M059J (cell line): ENCODE measurements at regions not wholly inside any gene's neighbourhood (a gene's known extent, or its start where the extent isn't known, plus 50 kb on each side); places are given as distances from the start of the nearest gene placed in this dataset.
"Not testable (repeated sequence)": the region's sequence is repeated elsewhere in the genome, so short reads cannot be mapped to it uniquely, and the experiment has no call there.

ENCODE experiments used
- DNase-seq: peaks from one replicate; pipeline ENCODE4 v3.0.0-alpha.2; 2012; ENCODE audit warnings: low read depth

- DNase-seq = no peak
Observed at GRCh38 chr5:155765715-155766114, 561.2 kb upstream of the SGCD start.

- no peak for DNase-seq
Observed at GRCh38 chr5:155767470-155767869, 559.5 kb upstream of the SGCD start.

- DNase-seq = no peak
Observed at GRCh38 chr5:155768332-155768731, 558.6 kb upstream of the SGCD start.

GRCh38 chr5:155772009-155772662, 554.8 kb upstream of the SGCD start:
- DNase-seq = no peak

- DNase-seq = no peak
Observed at GRCh38 chr5:155773680-155774079, 553.3 kb upstream of the SGCD start.

GRCh38 chr5:155780260-155780659, 546.7 kb upstream of the SGCD start:
- DNase-seq = no peak

- no peak for DNase-seq
Observed at GRCh38 chr5:155783246-155783645, 543.7 kb upstream of the SGCD start.

GRCh38 chr5:155783791-155784190, 543.2 kb upstream of the SGCD start:
- no peak for DNase-seq

- DNase-seq = no peak
Observed at GRCh38 chr5:155786108-155786507, 540.9 kb upstream of the SGCD start.

GRCh38 chr5:155792873-155793272, 534.1 kb upstream of the SGCD start:
- no peak for DNase-seq

GRCh38 chr5:155794795-155795194, 532.2 kb upstream of the SGCD start:
- DNase-seq = no peak

GRCh38 chr5:155799308-155799707, 527.7 kb upstream of the SGCD start:
- DNase-seq = no peak

GRCh38 chr5:155807884-155808576, 518.9 kb upstream of the SGCD start:
- no peak for DNase-seq

GRCh38 chr5:155815248-155815647, 511.7 kb upstream of the SGCD start:
- DNase-seq = no peak

- DNase-seq = no peak
Observed at GRCh38 chr5:155822177-155822576, 504.8 kb upstream of the SGCD start.

GRCh38 chr5:155826611-155827507, 500.1 kb upstream of the SGCD start:
- no peak for DNase-seq

- not testable (repeated sequence) for DNase-seq
Observed at GRCh38 chr5:155827508-155827815, 499.5 kb upstream of the SGCD start.

- DNase-seq = no peak
Observed at GRCh38 chr5:155827949-155828348, 499.0 kb upstream of the SGCD start.

GRCh38 chr5:155831491-155831890, 495.5 kb upstream of the SGCD start:
- DNase-seq = no peak

- DNase-seq = no peak
Observed at GRCh38 chr5:155833287-155833686, 493.7 kb upstream of the SGCD start.

GRCh38 chr5:155834271-155834975, 492.5 kb upstream of the SGCD start:
- DNase-seq = no peak
